ENCODE measurements at regions not wholly inside any gene's neighbourhood (a gene's known extent, or its start where the extent isn't known, plus 50 kb on each side); places are given as distances from the start of the nearest gene placed in this dataset.

GRCh38 chr2:59779571-59779970, 773.9 kb downstream of the BCL11A start:
- Histone ChIP-seq H3K9ac (ENCODE audit: low read depth, low read length) (no peak overlapping the region), H3K27ac (ENCODE audit: low read length) (no peak overlapping the region), H3K27me3 (ENCODE audit: insufficient read depth, low read length, poor library complexity) (no peaks in the 10 kb centered on the region), H3K4me2 (ENCODE audit: insufficient read depth, low read length) (no peak overlapping the region), H3K4me1 (ENCODE audit: insufficient read depth, low read length) (no peaks in the 10 kb centered on the region), H3K36me3 (ENCODE audit: insufficient read depth, low read length) (no peaks in the 10 kb centered on the region), H3K79me2 (ENCODE audit: insufficient read depth, low read length) (no peaks in the 10 kb centered on the region), H2AFZ (ENCODE audit: low read depth, low read length) (no peak overlapping the region), H3K9me3 (ENCODE audit: insufficient read depth, low read length, severe bottlenecking) (no peaks in the 10 kb centered on the region), H4K20me1 (ENCODE audit: insufficient read depth, low read length) (no peaks in the 10 kb centered on the region), H3K4me3 (ENCODE audit: low read depth in 1 of 2, low read length in 2 of 2) (no peak overlapping the region)
- ATAC-seq (ENCODE audit: insufficient read depth, low read depth) (no peak), DNase-seq (no peak)
- no peak for TF ChIP-seq EZH2 (IDR thresholded peaks at IDR 0.05; ENCODE audit: borderline replicate concordance, low read depth, low read length, severe bottlenecking)
- TF ChIP-seq, protein P1, sequence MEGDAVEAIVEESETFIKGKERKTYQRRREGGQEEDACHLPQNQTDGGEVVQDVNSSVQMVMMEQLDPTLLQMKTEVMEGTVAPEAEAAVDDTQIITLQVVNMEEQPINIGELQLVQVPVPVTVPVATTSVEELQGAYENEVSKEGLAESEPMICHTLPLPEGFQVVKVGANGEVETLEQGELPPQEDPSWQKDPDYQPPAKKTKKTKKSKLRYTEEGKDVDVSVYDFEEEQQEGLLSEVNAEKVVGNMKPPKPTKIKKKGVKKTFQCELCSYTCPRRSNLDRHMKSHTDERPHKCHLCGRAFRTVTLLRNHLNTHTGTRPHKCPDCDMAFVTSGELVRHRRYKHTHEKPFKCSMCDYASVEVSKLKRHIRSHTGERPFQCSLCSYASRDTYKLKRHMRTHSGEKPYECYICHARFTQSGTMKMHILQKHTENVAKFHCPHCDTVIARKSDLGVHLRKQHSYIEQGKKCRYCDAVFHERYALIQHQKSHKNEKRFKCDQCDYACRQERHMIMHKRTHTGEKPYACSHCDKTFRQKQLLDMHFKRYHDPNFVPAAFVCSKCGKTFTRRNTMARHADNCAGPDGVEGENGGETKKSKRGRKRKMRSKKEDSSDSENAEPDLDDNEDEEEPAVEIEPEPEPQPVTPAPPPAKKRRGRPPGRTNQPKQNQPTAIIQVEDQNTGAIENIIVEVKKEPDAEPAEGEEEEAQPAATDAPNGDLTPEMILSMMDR (IDR thresholded peaks at IDR 0.05; ENCODE audit: borderline replicate concordance, extremely low read depth, low read length, poor library complexity, severe bottlenecking): no peak

- Histone ChIP-seq H3K4me3 (ENCODE audit: low read depth in 1 of 2, low read length in 2 of 2) (no peak overlapping the region), H3K9ac (ENCODE audit: low read depth, low read length) (no peak overlapping the region), H3K9me3 (ENCODE audit: insufficient read depth, low read length, severe bottlenecking) (no peaks in the 10 kb centered on the region), H3K4me2 (ENCODE audit: insufficient read depth, low read length) (no peak overlapping the region), H2AFZ (ENCODE audit: low read depth, low read length) (no peak overlapping the region), H3K79me2 (ENCODE audit: insufficient read depth, low read length) (no peaks in the 10 kb centered on the region), H4K20me1 (ENCODE audit: insufficient read depth, low read length) (no peaks in the 10 kb centered on the region), H3K4me1 (ENCODE audit: insufficient read depth, low read length) (no peaks in the 10 kb centered on the region), H3K27ac (ENCODE audit: low read length) (no peak overlapping the region), H3K27me3 (ENCODE audit: insufficient read depth, low read length, poor library complexity) (no peaks in the 10 kb centered on the region), H3K36me3 (ENCODE audit: insufficient read depth, low read length) (no peaks in the 10 kb centered on the region)
- TF ChIP-seq EZH2 (IDR thresholded peaks at IDR 0.05; ENCODE audit: borderline replicate concordance, low read depth, low read length, severe bottlenecking): no peak
- no peak for DNase-seq
- no peak for ATAC-seq (ENCODE audit: insufficient read depth, low read depth)
Measured at GRCh38 chr2:59777120-59777519, 776.3 kb downstream of the BCL11A start.

DNA sequence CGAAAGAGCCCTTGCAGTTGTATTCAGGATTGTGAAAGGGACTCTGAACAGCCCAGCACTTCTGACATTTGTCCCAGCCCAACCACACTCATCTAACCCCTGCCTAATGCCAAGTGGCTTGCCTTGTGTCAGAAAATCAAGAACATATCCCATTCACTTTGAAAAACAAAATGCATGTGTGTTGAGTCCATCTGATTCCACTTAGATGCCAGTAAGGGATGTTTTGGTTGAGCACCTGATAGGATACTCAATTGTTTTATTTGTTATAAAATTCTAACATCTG, 776.8 kb downstream of the BCL11A start:
- H3K4me1 ChIP-seq (ENCODE audit: insufficient read depth, low read length): no peaks in the 10 kb centered on the region
- DNase-seq (no peak), ATAC-seq (ENCODE audit: insufficient read depth, low read depth) (no peak)
- H3K27me3 ChIP-seq (ENCODE audit: insufficient read depth, low read length, poor library complexity): no peaks in the 10 kb centered on the region
- H3K27ac ChIP-seq (ENCODE audit: low read length): no peak overlapping the region
- no peaks in the 10 kb centered on the region for H3K9me3 ChIP-seq (ENCODE audit: insufficient read depth, low read length, severe bottlenecking)
- H3K4me2 ChIP-seq (ENCODE audit: insufficient read depth, low read length): no peak overlapping the region
- no peaks in the 10 kb centered on the region for H3K79me2 ChIP-seq (ENCODE audit: insufficient read depth, low read length)
- no peaks in the 10 kb centered on the region for H3K36me3 ChIP-seq (ENCODE audit: insufficient read depth, low read length)
- no peak overlapping the region for H3K4me3 ChIP-seq (ENCODE audit: low read depth in 1 of 2, low read length in 2 of 2)
- no peak overlapping the region for H2AFZ ChIP-seq (ENCODE audit: low read depth, low read length)
- no peaks in the 10 kb centered on the region for H4K20me1 ChIP-seq (ENCODE audit: insufficient read depth, low read length)
- H3K9ac ChIP-seq (ENCODE audit: low read depth, low read length): no peak overlapping the region
- TF ChIP-seq, protein P1 (IDR thresholded peaks at IDR 0.05; ENCODE audit: borderline replicate concordance, extremely low read depth, low read length, poor library complexity, severe bottlenecking): no peak
- TF ChIP-seq EZH2 (IDR thresholded peaks at IDR 0.05; ENCODE audit: borderline replicate concordance, low read depth, low read length, severe bottlenecking): no peak

GRCh38 chr2:59774821-59775433, 778.5 kb downstream of the BCL11A start:
- Histone ChIP-seq H3K79me2 (ENCODE audit: insufficient read depth, low read length) (no peaks in the 10 kb centered on the region), H3K9ac (ENCODE audit: low read depth, low read length) (no peak overlapping the region), H3K4me1 (ENCODE audit: insufficient read depth, low read length) (no peaks in the 10 kb centered on the region), H3K27me3 (ENCODE audit: insufficient read depth, low read length, poor library complexity) (no peaks in the 10 kb centered on the region), H3K4me2 (ENCODE audit: insufficient read depth, low read length) (no peak overlapping the region), H3K36me3 (ENCODE audit: insufficient read depth, low read length) (no peaks in the 10 kb centered on the region), H3K9me3 (ENCODE audit: insufficient read depth, low read length, severe bottlenecking) (no peaks in the 10 kb centered on the region), H2AFZ (ENCODE audit: low read depth, low read length) (no peak overlapping the region), H3K27ac (ENCODE audit: low read length) (no peak overlapping the region), H4K20me1 (ENCODE audit: insufficient read depth, low read length) (no peaks in the 10 kb centered on the region), H3K4me3 (ENCODE audit: low read depth in 1 of 2, low read length in 2 of 2) (no peak overlapping the region)
- TF ChIP-seq, protein P1 (IDR thresholded peaks at IDR 0.05; ENCODE audit: borderline replicate concordance, extremely low read depth, low read length, poor library complexity, severe bottlenecking): peak; percentile 3
- TF ChIP-seq EZH2 (IDR thresholded peaks at IDR 0.05; ENCODE audit: borderline replicate concordance, low read depth, low read length, severe bottlenecking): no peak
- ATAC-seq (ENCODE audit: insufficient read depth, low read depth) (no peak), DNase-seq (no peak)
